GM19239 (cell line): ENCODE measurements at regions not wholly inside any gene's neighbourhood (a gene's known extent, or its start where the extent isn't known, plus 50 kb on each side); places are given as distances from the start of the nearest gene placed in this dataset.
"Not testable (repeated sequence)": the region's sequence is repeated elsewhere in the genome, so short reads cannot be mapped to it uniquely, and the experiment has no call there.

ENCODE experiments used
- DNase-seq: peaks from one replicate; pipeline ENCODE4 v3.0.0; 2011; ENCODE audit warnings: low spot score; ENCODE audit not compliant: insufficient read length
- FAIRE-seq: peaks from 2 replicates; lab custom pipeline; 2011; peaks lifted over from hg19 to GRCh38; lab: Jason Lieb, UNC

- no peak for DNase-seq
- no peak for FAIRE-seq
Measured at GRCh38 chrX:45803383-45803921, 602.8 kb upstream of the DIPK2B start.

DNA sequence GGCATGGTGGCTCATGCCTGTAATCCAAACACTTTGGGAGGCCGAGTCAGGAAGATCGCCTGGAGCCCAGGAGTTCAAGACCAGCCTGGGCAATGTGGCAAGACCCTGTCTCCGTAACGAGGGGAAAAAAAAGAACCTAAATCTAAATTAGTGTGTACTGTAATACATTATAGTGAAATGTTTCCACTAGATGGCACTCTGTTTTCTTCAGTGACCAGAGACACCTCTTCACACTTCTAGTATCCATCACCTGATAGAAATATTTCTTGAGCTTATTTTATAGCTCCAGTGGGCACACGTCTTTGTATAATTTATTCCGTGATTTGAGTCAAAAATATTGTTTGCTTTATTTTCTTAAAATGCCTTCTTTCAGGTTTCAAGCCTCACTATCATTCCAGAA lies 600.9 kb upstream of the DIPK2B start:
- DNase-seq = no peak
- peak; percentile 54 for FAIRE-seq

- not testable (repeated sequence) for DNase-seq, FAIRE-seq
Measured at GRCh38 chrX:45800746-45801453, 600.2 kb upstream of the DIPK2B start.

- FAIRE-seq = no peak
- no peak for DNase-seq
Measured at GRCh38 chrX:45799576-45799975, 598.9 kb upstream of the DIPK2B start.

GRCh38 chrX:45795546-45795945 lies 594.9 kb upstream of the DIPK2B start:
- DNase-seq (no peak), FAIRE-seq (no peak)

DNA sequence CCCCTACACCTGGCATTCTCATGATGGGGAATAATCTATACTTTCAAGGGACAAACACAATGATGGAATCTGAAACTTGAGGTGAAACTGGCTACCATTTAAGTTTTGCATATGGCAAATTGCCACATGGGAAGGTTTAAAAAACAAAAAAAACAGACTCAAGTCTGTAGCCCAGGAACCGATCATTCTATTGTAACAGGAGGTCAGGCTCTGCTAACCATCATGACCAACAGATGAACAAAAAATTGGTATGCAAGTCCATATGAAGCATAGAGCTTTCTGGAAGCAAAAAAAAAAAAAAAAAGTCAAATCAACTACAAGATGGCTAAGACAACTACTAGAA lies 594.3 kb upstream of the DIPK2B start:
- DNase-seq = no peak

GRCh38 chrX:45794323-45794994 lies 593.8 kb upstream of the DIPK2B start:
- DNase-seq = no peak
- FAIRE-seq = no peak

More for the DNA sequence above, 594.3 kb upstream of the DIPK2B start:
- FAIRE-seq = peak; percentile 87

DNA sequence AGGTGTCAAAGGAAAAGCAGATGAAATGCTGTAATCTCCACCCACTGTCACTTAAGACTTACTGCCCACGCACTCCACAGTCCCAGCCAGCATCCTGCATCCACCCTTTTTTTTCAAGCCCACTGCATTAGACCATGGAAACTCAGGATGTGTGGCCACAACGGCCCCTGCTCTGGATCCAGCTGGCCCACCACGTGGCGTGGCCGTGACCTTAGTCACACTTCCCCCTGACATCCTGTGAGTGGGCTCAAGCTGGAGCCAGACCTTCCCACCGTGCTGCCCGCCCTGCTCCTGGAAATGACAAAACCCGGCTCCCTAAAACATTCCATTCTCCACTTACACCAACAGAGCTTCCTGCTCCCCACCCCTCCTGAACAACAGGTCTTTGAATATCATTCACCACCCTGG lies 588.3 kb upstream of the DIPK2B start:
- FAIRE-seq (no peak), DNase-seq (no peak)

DNA sequence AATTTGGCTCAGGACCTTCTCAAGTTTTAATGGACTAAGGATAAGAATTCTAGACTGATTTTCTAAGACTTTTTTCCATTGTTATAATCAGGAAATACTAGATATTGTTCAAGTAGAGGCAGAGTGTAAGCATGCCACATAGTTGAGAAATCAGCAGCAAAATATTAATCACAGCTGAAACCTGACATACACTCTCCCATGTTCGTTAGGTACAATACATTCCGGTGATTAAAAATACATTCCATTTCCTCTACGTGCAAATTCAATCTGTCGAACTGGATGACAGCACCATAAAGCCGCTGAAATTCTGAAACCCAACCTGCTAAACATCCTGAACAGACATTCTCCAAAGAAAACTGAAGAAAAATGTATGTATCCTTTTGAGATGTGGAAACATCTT lies 587.6 kb upstream of the DIPK2B start:
- no peak for FAIRE-seq
- no peak for DNase-seq

- no peak for FAIRE-seq
Measured at GRCh38 chrX:45784590-45784989, 583.9 kb upstream of the DIPK2B start.

DNA sequence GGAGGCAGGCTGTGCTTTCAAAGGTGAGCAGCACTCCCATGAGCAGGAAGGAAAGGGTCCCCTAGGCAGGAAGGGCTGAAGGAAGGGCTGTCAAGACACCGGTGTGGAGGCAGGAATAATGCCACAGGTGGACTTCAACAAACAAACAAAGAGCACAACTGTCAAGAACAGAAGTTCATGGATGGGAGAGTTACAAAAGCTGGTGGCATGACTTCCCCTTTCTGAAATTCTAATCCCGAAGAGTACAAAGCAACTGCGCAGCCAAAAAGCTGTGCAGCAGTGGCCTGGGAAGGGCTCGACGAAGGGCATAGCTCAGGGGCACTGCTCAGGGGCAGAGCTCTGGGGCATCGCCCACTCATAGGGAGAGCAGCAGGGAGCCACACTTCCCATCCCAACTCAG lies 582.3 kb upstream of the DIPK2B start:
- no peak for FAIRE-seq

More at GRCh38 chrX:45784590-45784989, 583.9 kb upstream of the DIPK2B start:
- DNase-seq = no peak

DNA sequence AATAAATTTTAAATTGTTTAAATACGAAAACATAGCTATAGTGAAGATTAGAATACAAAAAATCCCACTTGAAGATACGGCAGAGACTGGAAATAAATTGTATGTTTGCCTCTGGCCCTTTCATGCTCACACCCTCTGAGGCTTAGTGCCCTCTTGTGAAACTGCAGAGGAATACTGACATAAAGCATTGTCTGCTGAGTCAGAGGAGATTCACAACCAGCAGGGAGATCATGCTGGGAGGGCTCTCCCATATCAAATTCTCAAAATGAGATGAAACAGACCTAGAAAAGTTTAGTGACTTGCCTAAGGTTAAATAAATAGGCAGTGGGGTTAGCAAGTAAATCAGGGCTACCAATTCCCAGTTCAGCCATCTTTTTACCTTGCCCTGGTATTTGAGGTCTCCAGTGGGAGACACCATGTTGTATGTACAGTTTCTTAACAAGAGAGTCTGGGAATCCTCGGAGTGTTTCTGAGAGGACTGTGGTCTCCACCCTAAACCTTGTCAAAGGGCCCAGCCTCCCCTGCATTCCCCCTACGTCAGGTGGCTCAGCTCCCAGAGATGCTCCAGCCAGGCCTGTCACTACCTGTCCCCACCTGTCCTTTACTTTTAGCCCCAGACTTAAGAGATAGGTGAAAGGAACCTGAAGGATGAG lies 581.4 kb upstream of the DIPK2B start:
- FAIRE-seq (no peak), DNase-seq (no peak)

More for the DNA sequence above, 582.3 kb upstream of the DIPK2B start:
- no peak for DNase-seq

- no peak for DNase-seq
- no peak for FAIRE-seq
Measured at GRCh38 chrX:45778616-45779015, 577.9 kb upstream of the DIPK2B start.

DNA sequence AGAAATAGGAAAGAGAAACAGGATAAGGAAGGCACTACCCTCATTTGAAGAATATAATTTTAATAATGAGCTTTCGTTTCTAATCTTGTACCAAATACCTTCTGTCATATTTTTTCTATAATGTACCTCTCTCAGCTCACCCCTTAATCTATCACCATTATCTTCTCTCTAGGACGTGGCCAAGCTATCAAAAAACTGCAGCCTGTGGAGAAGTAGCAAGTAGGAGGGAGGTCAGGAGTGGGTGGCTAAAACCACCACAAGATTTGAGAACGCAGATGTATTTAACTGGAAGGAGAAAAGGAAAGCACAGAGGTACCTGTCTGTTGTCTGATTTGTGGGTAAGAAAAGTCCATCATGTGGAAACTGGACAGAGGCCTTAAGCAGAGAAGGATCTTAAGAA lies 576.7 kb upstream of the DIPK2B start:
- no peak for DNase-seq
- FAIRE-seq = no peak

DNA sequence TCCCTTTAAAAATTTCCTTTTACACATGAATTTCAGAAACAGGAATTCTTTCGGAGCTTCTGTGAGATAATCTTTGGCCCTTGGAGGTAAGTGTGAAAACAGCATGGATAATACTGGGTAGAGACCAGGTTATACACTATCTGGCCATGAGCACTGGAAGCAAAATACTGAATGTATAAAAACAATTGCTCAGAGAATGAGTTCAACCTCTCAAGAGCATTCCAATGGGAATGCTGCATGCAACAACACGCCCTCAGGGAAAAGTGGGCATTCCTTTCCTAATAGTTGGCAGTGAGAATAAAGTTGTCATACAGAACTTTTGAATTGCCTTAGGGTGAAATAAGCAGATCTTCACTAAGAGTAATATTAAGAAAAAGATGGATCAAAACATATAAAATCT lies 574.8 kb upstream of the DIPK2B start:
- DNase-seq = no peak
- no peak for FAIRE-seq

GRCh38 chrX:45774961-45775360 lies 574.3 kb upstream of the DIPK2B start:
- no peak for FAIRE-seq
- DNase-seq = no peak

DNA sequence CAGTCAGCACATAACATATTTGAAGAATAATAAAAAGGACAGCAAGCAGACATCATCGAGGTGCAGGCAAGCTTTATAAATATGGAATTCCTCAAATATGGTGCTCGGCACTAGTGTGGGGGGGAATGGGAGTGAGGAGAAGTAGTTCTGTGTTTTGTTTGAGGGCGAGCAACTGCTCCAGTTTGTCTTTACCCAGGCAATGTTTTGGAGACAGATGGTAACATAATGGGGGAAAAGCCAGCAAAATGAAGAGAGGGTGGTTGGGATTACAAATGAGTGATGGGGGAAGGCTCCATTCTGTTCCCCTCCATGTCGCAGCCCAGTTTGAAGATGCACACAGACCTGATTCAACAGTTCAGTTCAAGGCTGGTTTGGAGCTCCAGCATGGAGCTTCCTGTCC lies 572.9 kb upstream of the DIPK2B start:
- DNase-seq = no peak
- no peak for FAIRE-seq

DNA sequence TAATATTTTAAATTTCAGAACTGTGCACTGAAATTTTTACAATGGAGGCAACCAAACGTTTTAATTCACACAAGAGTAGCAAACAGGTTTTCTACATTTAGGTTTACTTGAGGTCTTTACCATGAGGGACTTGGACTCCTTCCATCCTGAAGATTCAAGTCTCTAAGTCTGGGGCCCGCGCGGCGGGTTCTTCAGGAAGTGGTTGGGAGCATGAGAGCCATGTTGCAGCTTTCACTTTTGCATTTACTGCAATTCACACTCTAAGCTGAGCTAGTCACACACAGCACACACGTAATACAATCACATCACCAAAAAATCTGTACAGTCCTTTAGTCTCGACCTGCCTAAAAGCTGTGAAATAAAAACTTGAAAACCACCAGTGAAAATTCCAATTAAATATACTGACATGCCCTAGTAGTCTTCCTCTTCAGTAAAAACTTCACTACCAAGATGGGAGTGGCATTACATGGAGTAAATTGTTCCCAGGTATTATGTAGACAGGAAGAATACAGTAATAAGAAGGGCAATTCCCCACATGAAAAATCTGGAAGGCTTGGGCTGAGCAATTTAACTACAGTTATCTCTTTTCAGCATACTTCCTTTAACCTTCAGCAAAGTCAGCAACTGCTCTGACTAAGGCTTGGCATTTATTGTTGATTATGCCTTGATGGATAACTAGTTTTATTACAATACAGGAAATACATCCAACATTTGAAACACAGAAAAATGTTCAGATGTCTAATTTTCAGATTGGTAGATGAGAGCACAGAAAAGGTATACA lies 571.1 kb upstream of the DIPK2B start:
- peak; percentile 96 for FAIRE-seq
- DNase-seq = no peak

DNA sequence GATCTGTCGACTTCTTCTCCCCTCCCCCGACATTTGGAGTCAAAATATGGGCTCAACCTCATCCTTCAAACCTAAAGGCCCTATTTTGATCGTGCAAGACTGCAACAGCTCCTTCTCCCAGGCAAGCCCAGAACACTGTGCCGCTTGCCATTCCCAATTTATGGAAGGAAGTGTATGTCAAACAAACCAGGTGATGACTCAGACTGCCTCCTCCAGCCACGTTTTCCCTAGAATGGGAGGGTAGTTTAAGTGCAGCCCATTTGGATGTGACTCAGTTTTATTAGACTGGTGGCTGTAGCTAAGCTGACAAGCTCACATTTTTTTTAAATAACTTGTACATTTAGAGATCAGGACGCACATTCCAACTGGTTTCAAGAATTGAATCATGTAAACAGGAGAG lies 570.4 kb upstream of the DIPK2B start:
- no peak for FAIRE-seq
- no peak for DNase-seq

DNA sequence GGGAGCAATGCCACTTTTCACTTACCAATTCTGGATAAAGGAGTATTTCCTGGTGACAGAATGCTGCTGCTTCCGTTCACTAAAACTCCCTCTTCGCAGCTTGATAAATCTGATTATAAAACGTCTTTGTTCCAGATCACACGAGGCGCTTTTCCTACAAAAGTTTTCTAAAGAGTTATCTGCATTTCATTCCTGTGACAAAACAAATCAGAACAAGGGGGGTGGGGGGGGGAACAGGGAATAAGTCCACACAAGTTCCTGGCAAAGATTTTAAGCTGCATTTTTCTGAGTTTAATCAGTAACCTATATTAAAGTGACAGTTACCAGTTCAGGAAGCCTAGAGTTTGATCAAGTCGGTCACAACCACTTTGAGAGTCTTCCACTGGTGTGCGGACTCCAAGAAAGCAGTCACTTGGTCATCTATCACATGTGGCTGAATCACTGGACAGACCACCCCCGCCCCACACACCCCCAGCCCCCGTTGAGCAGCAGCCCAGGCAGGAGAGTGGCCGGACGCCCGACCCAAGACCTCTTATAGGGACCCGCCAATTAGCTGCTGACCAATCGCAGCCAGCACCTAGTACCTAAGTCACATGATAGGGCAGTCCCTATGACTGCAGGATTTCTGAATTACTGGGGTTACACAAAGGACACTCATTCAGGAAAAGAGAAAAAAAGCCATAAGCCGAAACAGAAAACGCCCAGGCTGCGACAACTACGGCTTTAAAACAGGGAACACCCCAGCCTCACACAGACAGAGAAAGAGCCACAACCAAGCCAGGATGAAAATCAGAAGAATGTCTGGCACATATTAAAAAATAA lies 569.3 kb upstream of the DIPK2B start:
- peak; percentile 98 for FAIRE-seq
- DNase-seq = peak; percentile 25
